H1 (cell line): ENCODE measurements at regions not wholly inside any gene's neighbourhood (a gene's known extent, or its start where the extent isn't known, plus 50 kb on each side); places are given as distances from the start of the nearest gene placed in this dataset.

Experiments
- CTCF ChIA-PET: fragments of 300-600 bp; sonication (Branson Sonifier 250); formaldehyde crosslinking; loops from one replicate; lab custom pipeline; 2021; ENCODE audit not compliant: partially characterized antibody; lab: Charles Lee
- POLR2A ChIA-PET: fragments of 300-600 bp; sonication (Branson Sonifier 250); formaldehyde crosslinking; loops from one replicate; lab custom pipeline; 2021; ENCODE audit warnings: inconsistent platforms; ENCODE audit not compliant: partially characterized antibody; lab: Charles Lee
- DNase-seq, 2 experiments: peaks; one replicate each; pipeline versions ENCODE4 v3.0.0 to v3.0.0-alpha.2; 2010 to 2022; ENCODE audit warnings: low spot score in 2 of 2, low read depth in 1 of 2, mixed read lengths in 1 of 2
- FAIRE-seq: peaks from 2 replicates; lab custom pipeline; 2011; peaks lifted over from hg19 to GRCh38; lab: Jason Lieb, UNC
- H2AFZ ChIP-seq: 2 replicates; pipeline ENCODE4 v1.8.1; 2012; ENCODE audit warnings: low read length, inconsistent platforms
- H2AK5ac ChIP-seq: 2 replicates; pipeline ENCODE4 v1.6.1; 2013; ENCODE audit warnings: low read depth, low read length
- H2BK120ac ChIP-seq: replicated peaks from 2 replicates; pipeline ENCODE3; 2013; ENCODE audit warnings: low read depth, low read length, inconsistent platforms
- H2BK12ac ChIP-seq: 2 replicates; pipeline ENCODE4 v1.6.1; 2013; ENCODE audit warnings: low read depth, low read length
- H2BK15ac ChIP-seq: 2 replicates; pipeline ENCODE4 v1.6.1; 2013; ENCODE audit warnings: low read length
- H2BK20ac ChIP-seq: 2 replicates; pipeline ENCODE4 v1.6.1; 2013; ENCODE audit warnings: low read length
- H2BK5ac ChIP-seq: 2 replicates; pipeline ENCODE4 v1.6.1; 2013; ENCODE audit warnings: low read depth, low read length
- H3K14ac ChIP-seq: 2 replicates; pipeline ENCODE4 v1.6.1; 2013; ENCODE audit warnings: inconsistent platforms; ENCODE audit not compliant: insufficient read length
- H3K18ac ChIP-seq: 2 replicates; pipeline ENCODE4 v1.6.1; 2013; ENCODE audit warnings: low read length; ENCODE audit errors: extremely low read depth
- H3K23ac ChIP-seq: 2 replicates; pipeline ENCODE4 v1.6.1; 2013; ENCODE audit warnings: inconsistent platforms; ENCODE audit not compliant: insufficient read length
- H3K23me2 ChIP-seq: 2 replicates; pipeline ENCODE4 v1.6.1; 2013; ENCODE audit warnings: low read depth, low read length
- H3K27ac ChIP-seq: 2 replicates; pipeline ENCODE4 v1.6.1; 2011; ENCODE audit warnings: low read depth, low read length, inconsistent platforms
- H3K27me3 ChIP-seq, 4 experiments: replicated peaks in 1 of 4; 1 replicate in 1 of 4; 2 replicates in 3 of 4; pipeline versions ENCODE4 v1.6.1 to v1.8.1; 2011 to 2013; ENCODE audit warnings: low read length in 3 of 4, mild to moderate bottlenecking in 3 of 4, inconsistent platforms in 2 of 4, mixed read lengths in 2 of 4, moderate library complexity in 1 of 4; ENCODE audit not compliant: control insufficient read depth in 3 of 4, insufficient read depth in 3 of 4; ENCODE audit errors: extremely low read depth in 1 of 4
- H3K36me3 ChIP-seq, 4 experiments: 2 replicates each; pipeline versions ENCODE4 v1.6.1 to v1.8.1; 2011 to 2013; ENCODE audit warnings: mild to moderate bottlenecking in 4 of 4, low read length in 3 of 4, moderate library complexity in 2 of 4, control low read depth in 1 of 4, inconsistent platforms in 1 of 4; ENCODE audit not compliant: insufficient read depth in 4 of 4, control insufficient read depth in 2 of 4
- H3K4ac ChIP-seq: replicated peaks from 2 replicates; pipeline ENCODE3; 2013; ENCODE audit warnings: low read length, low read depth, mixed read lengths, inconsistent platforms; ENCODE audit not compliant: insufficient read length
- H3K4me1 ChIP-seq, 4 experiments: replicated peaks in 1 of 4; 1 replicate in 1 of 4; 2 replicates in 3 of 4; pipeline versions ENCODE4 v1.6.1 to v1.8.1; 2011 to 2013; ENCODE audit warnings: low read length in 3 of 4, inconsistent platforms in 2 of 4, mixed read lengths in 1 of 4; ENCODE audit not compliant: insufficient read depth in 4 of 4, control insufficient read depth in 3 of 4
- H3K4me2 ChIP-seq, 2 experiments: 2 replicates each; pipeline versions ENCODE4 v1.6.1 to v1.8.1; 2011 to 2013; ENCODE audit warnings: low read depth in 2 of 2, low read length in 2 of 2, control low read depth in 1 of 2, inconsistent platforms in 1 of 2, mild to moderate bottlenecking in 1 of 2; ENCODE audit not compliant: insufficient read depth in 1 of 2
- H3K4me3 ChIP-seq, 4 experiments: fragments of 200-600, 300-600 bp in 1 of 4; sonication (generic), shearing (Covaris generic), sonication (Bioruptor Twin) in 1 of 4; 2 replicates each; pipeline versions ENCODE4 v1.5.1 to v1.8.1; 2011 to 2016; ENCODE audit warnings: low read length in 4 of 4, low read depth in 3 of 4, control low read depth in 2 of 4, inconsistent platforms in 2 of 4, mild to moderate bottlenecking in 2 of 4, mixed read lengths in 1 of 4, moderate library complexity in 1 of 4; ENCODE audit not compliant: insufficient read depth in 2 of 4; ENCODE audit errors: extremely low read depth in 1 of 4
- H3K56ac ChIP-seq: replicated peaks from 2 replicates; pipeline ENCODE3; 2013; ENCODE audit warnings: low read depth, mild to moderate bottlenecking, mixed read lengths, low read length, inconsistent platforms; ENCODE audit not compliant: insufficient read length
- H3K79me1 ChIP-seq: 2 replicates; pipeline ENCODE4 v1.6.1; 2013; ENCODE audit warnings: low read depth, low read length, control low read depth
- H3K79me2 ChIP-seq, 2 experiments: 2 replicates each; pipeline versions ENCODE4 v1.6.1 to v1.8.1; 2012 to 2013; ENCODE audit warnings: low read length in 2 of 2, mild to moderate bottlenecking in 2 of 2, inconsistent platforms in 1 of 2; ENCODE audit not compliant: insufficient read depth in 2 of 2, control insufficient read depth in 1 of 2
- H3K9ac ChIP-seq, 4 experiments: replicated peaks in 1 of 4; 1 replicate in 1 of 4; 2 replicates in 3 of 4; pipeline versions ENCODE4 v1.6.1 to v1.8.1; 2011 to 2013; ENCODE audit warnings: low read depth in 3 of 4, low read length in 3 of 4, control low read depth in 2 of 4, mild to moderate bottlenecking in 2 of 4, moderate library complexity in 2 of 4, inconsistent platforms in 1 of 4; ENCODE audit errors: extremely low read depth in 1 of 4
- H3K9me3 ChIP-seq, 2 experiments: 2 replicates each; pipeline versions ENCODE4 v1.6.1 to v1.8.1; 2012 to 2013; ENCODE audit warnings: mild to moderate bottlenecking in 2 of 2, moderate library complexity in 2 of 2, control low read depth in 1 of 2, inconsistent platforms in 1 of 2, low read depth in 1 of 2, low read length in 1 of 2, mixed read lengths in 1 of 2; ENCODE audit not compliant: insufficient read depth in 2 of 2
- H4K20me1 ChIP-seq, 2 experiments: replicated peaks in 1 of 2; 2 replicates each; pipeline versions ENCODE3 to v1.8.1; 2011 to 2013; ENCODE audit warnings: inconsistent platforms in 2 of 2, low read length in 2 of 2, mild to moderate bottlenecking in 1 of 2; ENCODE audit not compliant: insufficient read depth in 2 of 2, control insufficient read depth in 1 of 2
- H4K5ac ChIP-seq: 2 replicates; pipeline ENCODE4 v1.6.1; 2013; ENCODE audit warnings: low read length, low read depth, mixed read lengths, inconsistent platforms; ENCODE audit not compliant: insufficient read length
- H4K8ac ChIP-seq: 2 replicates; pipeline ENCODE4 v1.8.0; 2013; ENCODE audit warnings: mild to moderate bottlenecking, moderate library complexity, low read length, inconsistent platforms; ENCODE audit not compliant: insufficient read depth; ENCODE audit errors: extremely low read depth
- H4K91ac ChIP-seq: replicated peaks from 2 replicates; pipeline ENCODE3; 2013; ENCODE audit warnings: low read length, mixed read lengths, inconsistent platforms; ENCODE audit not compliant: insufficient read length
- ATF3 ChIP-seq: IDR thresholded peaks from 2 replicates; pipeline ENCODE4 v1.6.1; 2011; ENCODE audit warnings: low read depth, mild to moderate bottlenecking, low read length; ENCODE audit not compliant: insufficient read depth
- BRCA1 ChIP-seq: IDR thresholded peaks from 2 replicates; pipeline ENCODE4 v1.6.1; 2012; ENCODE audit warnings: low read depth, low read length, improper control_type of control experiment
- CBX8 ChIP-seq: fragments of 300-800, 300-1000 bp; sonication (generic); IDR thresholded peaks from 2 replicates; pipeline ENCODE4 v1.7.1; 2016; ENCODE audit warnings: low read depth, low read length, borderline replicate concordance
- CHD1 ChIP-seq: IDR thresholded peaks from 2 replicates; pipeline ENCODE4 v1.6.1; 2012; ENCODE audit warnings: low read depth, low read length, improper control_type of control experiment
- CHD2 ChIP-seq: IDR thresholded peaks from 2 replicates; pipeline ENCODE4 v1.6.1; 2012; ENCODE audit warnings: low read length, improper control_type of control experiment
- CREB1 ChIP-seq: IDR thresholded peaks from 2 replicates; pipeline ENCODE4 v1.6.1; 2012; ENCODE audit warnings: inconsistent platforms
- CTBP2 ChIP-seq: IDR thresholded peaks from 2 replicates; pipeline ENCODE4 v1.7.0; 2011; ENCODE audit warnings: borderline replicate concordance, mild to moderate bottlenecking, moderate library complexity, mixed read lengths, low read length; ENCODE audit not compliant: insufficient read depth, insufficient read length
- EZH2 ChIP-seq: fragments of 200-600 bp; sonication (generic); IDR thresholded peaks from 2 replicates; pipeline ENCODE4 v1.7.1; 2012; ENCODE audit warnings: low read depth, mild to moderate bottlenecking, moderate library complexity, low read length, inconsistent platforms; ENCODE audit not compliant: severe bottlenecking
- HDAC2 ChIP-seq, 2 experiments: fragments of 300-600 bp in 1 of 2; sonication (generic) in 1 of 2; IDR thresholded peaks; 2 replicates each; pipeline ENCODE4 v1.6.1; 2011 to 2012; ENCODE audit warnings: low read depth in 2 of 2, low read length in 2 of 2, mild to moderate bottlenecking in 2 of 2, moderate library complexity in 2 of 2, borderline replicate concordance in 1 of 2, inconsistent platforms in 1 of 2
- KDM5A ChIP-seq: fragments of 200-600 bp; IDR thresholded peaks from 2 replicates; pipeline ENCODE4 v1.7.1; 2012; ENCODE audit warnings: mild to moderate bottlenecking, low read length, inconsistent platforms, mixed read lengths
- POU5F1 ChIP-seq: IDR thresholded peaks from 2 replicates; pipeline ENCODE4 v1.6.1; 2011; ENCODE audit warnings: low read depth, mild to moderate bottlenecking, low read length, moderate library complexity
- SP4 ChIP-seq: IDR thresholded peaks from 2 replicates; pipeline ENCODE4 v1.6.1; 2012; ENCODE audit warnings: low read length, inconsistent platforms
- WGBS, 2 experiments: shearing (Covaris generic) in 1 of 2; methylation state at CpG; one replicate each; pipeline versions ENCODE4 v1.1.6 to v1.1.7; 2013 to 2015; ENCODE audit warnings: low lambda C conversion rate in 2 of 2, mixed read lengths in 2 of 2, inconsistent platforms in 1 of 2, low coverage in 1 of 2, missing lambda C conversion rate in 1 of 2; ENCODE audit not compliant: insufficient replicate concordance in 2 of 2, insufficient coverage in 1 of 2, insufficient read length in 1 of 2; ENCODE audit errors: extremely low coverage in 1 of 2, missing lambda C conversion rate in 1 of 2; 5-methylcytosine and 5-hydroxymethylcytosine counted together

DNA sequence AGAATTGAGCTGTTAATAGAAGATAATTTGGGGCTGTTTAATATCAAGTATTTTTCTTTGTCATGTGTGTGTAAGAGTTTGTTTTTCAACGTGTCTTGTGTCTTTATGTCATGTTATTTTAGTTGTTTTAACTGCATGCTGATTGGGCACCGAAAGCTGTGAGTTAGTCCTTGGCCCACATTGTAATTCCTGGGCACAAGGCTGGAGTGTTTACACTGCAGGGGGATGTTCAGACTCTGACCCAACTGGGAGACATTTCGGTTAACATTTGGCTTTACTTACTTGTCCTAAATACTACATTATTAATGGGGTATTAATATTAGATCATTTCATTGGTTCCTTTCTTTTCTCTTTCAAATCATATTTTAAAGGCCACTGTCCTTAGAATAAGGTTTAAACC, 381.0 kb downstream of the OSR1 start:
- POLR2A ChIA-PET = no interaction called here
- no peak overlapping the region for H4K8ac ChIP-seq

More for the DNA sequence above, 381.0 kb downstream of the OSR1 start:
- no peaks in the 10 kb centered on the region for H3K27me3 ChIP-seq
- H2BK5ac ChIP-seq = no peak overlapping the region
- no peak for FAIRE-seq
- H2AFZ ChIP-seq = no peak overlapping the region
- no peaks in the 10 kb centered on the region for H3K79me1 ChIP-seq
- H2BK12ac ChIP-seq = no peak overlapping the region
- no peak overlapping the region for H2BK20ac ChIP-seq
- H3K23ac ChIP-seq = no peak overlapping the region
- no peak overlapping the region for H3K4me2 ChIP-seq
- WGBS, 2 experiments = 92% methylated on average over 3 of the region's 3 CpGs; no CpG with 5 or more reads in 1 of the 2 experiments
- H3K27ac ChIP-seq = no peak overlapping the region
- no peak overlapping the region for H4K5ac ChIP-seq
- no peaks in the 10 kb centered on the region for H3K79me2 ChIP-seq
- H3K4me1 ChIP-seq = peaks cover 0 to 9% (median 0%) of the 10 kb centered on the region in 4 experiments; a peak in 1 of 7 replicates
- CTCF ChIA-PET = interaction anchor here (1.0 kb wide), 1 partner anchor 252 kb away, joined by 3 read pairs; no protein-coding TSS in a partner anchor
- H4K20me1 ChIP-seq = no peaks in the 10 kb centered on the region
- no peaks in the 10 kb centered on the region for H3K23me2 ChIP-seq
- no peak overlapping the region for H3K14ac ChIP-seq
- H2BK15ac ChIP-seq = no peak overlapping the region
- no peak overlapping the region for H3K18ac ChIP-seq
- no peak overlapping the region for H2AK5ac ChIP-seq
- H3K9ac ChIP-seq = no peak overlapping the region
- no peak overlapping the region for H4K91ac ChIP-seq
- no peak overlapping the region for H3K4me3 ChIP-seq
- DNase-seq = no peak
- H3K56ac ChIP-seq = no peak overlapping the region
- H2BK120ac ChIP-seq = no peak overlapping the region
- no peak overlapping the region for H3K4ac ChIP-seq
- no peaks in the 10 kb centered on the region for H3K9me3 ChIP-seq
- no peaks in the 10 kb centered on the region for H3K36me3 ChIP-seq
- TF ChIP-seq EZH2 = no peak
- no peak for TF ChIP-seq HDAC2 (IDR thresholded peaks at IDR 0.05; ENCODE audit: borderline replicate concordance in 1 of 2, low read depth in 2 of 2, low read length in 2 of 2)
- TF ChIP-seq CHD1 = no peak
- TF ChIP-seq BRCA1 = no peak
- no peak for TF ChIP-seq CREB1
- no peak for TF ChIP-seq KDM5A
- TF ChIP-seq CTBP2 = no peak
- no peak for TF ChIP-seq ATF3
- TF ChIP-seq SP4 = no peak
- TF ChIP-seq POU5F1 = no peak
- no peak for TF ChIP-seq CBX8
- no peak for TF ChIP-seq CHD2
